HG02610 (cell line): ENCODE measurements at regions not wholly inside any gene's neighbourhood (a gene's known extent, or its start where the extent isn't known, plus 50 kb on each side); places are given as distances from the start of the nearest gene placed in this dataset.
A peak's percentile ranks its signal among the peaks of the same experiment; 100 is the strongest.
"Not testable (repeated sequence)": the region's sequence is repeated elsewhere in the genome, so short reads cannot be mapped to it uniquely, and the experiment has no call there.

Experiments
- ATAC-seq: cut with Tn5 transposase; IDR thresholded peaks from one replicate; pipeline ENCODE4 v1.9.1; 2021; ENCODE audit warnings: mild to moderate bottlenecking, moderate library complexity; ENCODE audit not compliant: unreplicated experiment

DNA sequence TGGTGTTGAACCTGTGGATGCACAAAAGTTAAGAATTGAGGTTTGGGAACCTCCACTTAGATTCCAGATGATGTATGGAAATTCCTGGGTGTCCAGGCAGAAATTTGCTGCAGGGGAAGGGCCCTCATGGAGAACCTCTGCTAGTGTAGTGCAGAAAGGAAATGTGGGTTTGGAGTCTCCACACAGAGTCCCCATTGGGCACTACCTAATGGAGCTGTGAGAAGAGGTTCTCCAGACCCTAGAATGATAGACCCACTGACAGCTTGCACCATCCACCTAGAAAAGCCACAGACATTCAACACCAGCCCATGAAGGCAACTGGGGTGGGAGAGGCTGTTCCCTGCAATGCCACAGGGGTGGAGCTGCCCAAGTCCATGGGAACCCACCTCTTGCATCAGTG lies 1032.8 kb upstream of the EPHA6 start:
- no peak for ATAC-seq

DNA sequence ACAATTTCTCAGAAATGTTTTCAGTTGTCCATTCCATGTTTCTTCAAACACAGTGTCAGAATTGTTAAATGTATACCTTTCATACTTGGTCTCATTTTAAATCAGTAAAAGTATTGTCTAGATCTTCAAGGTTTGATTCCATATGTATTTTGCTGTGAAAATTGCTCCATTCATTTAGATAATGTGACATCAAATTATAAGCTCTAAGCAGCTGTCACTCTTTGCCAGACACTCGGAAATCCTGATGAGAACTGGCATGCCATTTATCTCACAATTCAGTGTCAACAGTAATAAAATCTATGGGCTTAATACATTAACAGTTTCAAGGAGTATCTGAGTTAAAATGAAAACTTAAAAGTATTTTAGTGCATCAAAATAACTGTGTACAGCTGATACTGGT lies 1025.3 kb upstream of the EPHA6 start:
- no peak for ATAC-seq

DNA sequence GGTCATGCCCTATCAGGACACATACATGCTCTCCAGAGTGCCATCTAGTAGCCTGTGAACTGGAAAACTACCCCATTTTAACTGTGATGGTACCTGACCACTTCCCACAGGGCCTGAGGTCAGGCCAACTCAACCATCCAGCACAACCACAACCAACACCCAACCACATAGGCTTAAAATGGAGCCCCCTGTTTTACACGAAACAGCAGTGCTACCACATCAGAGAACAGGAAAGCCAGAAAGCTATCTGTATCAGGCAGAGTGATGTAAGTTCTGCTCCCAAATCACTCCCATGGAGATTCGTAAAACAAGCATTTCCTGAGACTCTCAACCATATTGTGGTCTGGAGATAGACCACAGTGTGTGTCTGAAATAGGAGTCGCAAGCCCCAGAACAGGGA lies 1017.3 kb upstream of the EPHA6 start:
- peak; percentile 44 for ATAC-seq

DNA sequence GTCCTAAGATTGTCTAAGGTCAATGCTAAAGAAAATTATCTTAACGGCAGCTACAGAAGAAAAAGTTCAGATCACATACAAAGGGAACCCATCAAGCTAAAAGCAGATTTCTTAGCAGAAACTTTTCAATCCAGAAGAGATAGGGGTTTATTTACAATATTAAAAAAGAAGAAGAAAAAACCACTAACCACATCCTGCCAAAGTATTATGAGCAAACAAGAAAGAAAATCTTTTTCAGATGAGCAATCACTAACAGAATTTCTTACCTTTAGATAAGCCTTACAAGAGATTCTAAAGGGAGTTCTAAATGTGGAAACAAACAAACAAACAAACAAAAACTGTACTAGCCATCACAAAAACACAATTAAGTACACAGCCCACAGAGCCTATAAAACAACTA lies 1015.8 kb upstream of the EPHA6 start:
- no peak for ATAC-seq

DNA sequence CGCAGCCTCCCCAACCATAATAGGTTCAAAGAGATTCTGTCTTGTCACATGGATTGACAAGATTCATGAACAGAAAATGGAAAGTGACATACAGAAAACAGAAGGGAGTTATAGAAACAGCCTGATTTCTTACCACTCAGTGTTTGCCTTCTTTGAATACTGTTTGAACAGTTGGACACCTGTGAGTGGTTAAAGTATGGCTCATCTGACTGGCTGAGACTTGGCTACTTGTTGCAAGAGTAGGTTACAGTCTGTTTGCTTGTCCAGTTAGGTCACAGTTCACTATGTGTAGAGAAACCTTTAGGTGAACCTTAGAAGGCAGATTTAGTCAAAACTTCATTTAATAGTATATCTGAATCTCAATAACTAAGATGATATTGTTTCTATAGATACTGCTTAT lies 1003.9 kb upstream of the EPHA6 start:
- no peak for ATAC-seq

DNA sequence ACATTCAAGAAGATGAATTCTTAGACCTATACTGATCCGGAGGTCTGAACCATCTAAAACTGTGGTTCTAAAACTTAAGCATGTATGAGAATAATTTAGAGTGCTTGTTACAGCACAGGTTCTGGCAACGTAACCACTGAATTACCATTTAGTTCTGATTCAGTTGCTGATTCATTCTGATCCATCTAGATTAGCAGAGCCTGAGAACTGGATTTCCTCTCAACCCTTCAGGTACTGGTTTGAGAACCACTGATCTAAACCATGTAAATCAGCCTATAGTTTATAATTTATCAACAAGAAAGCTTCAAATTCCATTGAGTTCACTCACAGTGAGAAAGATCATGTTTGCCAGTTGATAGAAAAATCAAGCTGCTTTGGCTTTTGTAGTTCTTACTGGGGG lies 1001.1 kb upstream of the EPHA6 start:
- ATAC-seq: no peak

DNA sequence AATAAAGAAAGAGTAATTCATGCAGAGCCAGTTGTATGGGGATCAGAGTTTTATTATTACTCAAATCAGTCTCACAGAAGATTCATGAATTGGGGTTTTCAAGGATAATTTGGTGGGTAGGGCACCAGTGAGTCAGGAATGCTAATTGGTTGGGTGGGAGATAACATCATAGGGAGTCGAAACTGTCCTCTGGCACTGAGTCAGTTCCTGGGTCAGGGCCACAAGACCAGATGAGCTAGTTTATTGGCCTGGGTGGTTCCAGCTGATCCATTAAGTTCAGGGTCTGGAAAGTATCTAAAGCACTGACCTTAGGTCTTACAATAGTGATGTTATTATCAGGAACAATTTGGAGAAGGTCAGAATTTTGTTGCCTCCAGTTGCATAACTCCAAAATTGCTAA lies 998.6 kb upstream of the EPHA6 start:
- no peak for ATAC-seq

DNA sequence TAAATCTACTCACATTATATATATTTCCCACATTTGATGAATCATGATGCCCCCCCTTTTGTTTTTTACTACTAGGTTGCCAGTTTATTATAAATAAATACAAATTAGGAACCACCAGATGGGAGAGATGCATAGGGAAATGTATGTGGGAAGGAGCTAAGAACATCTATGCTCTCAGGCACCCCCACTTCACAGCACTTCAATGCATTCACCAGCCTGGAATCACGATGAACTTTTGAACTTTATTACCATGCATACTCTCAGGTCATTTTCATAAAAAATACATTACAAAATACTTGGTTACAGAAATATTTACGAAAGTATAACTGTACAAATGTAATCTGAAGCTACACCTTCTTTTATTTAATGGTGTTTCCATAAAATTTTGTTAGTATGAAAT lies 988.0 kb upstream of the EPHA6 start:
- ATAC-seq: no peak

DNA sequence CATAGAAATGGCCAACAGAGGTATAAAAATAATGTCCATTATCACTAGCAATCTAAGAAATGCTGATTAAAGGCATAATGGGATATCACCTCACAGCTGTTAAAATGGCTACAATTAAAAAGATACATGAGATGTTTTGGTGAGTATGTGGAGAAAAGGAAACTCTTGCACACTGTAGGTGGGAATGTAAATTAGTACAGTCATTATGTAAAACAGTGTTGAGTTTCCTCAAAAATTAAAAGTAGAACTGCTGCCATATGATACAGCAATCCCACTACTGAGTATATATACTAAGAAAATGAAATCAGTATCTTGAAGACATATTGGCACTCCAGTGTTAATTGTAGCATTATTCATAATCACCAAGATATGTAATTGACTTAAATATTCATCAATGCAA lies 982.2 kb upstream of the EPHA6 start:
- ATAC-seq: no peak

DNA sequence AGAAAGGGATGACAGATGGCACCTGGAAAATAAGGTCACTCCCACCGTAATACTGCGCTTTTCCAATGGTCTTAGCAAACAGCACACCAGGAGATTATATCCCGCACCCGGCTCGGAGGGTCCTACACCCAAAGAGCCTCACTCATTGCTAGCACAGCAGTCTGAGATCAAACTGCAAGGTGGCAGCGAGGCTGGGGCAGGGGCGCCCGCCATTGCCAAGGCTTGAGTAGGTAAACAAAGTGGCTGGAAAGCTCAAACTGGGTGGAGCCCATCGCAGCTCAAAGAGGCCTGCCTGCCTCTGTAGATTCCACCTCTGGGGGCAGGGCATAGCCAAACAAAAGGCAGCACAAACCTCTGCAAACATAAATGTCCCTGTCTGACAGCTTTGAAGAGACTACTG lies 953.8 kb upstream of the EPHA6 start:
- ATAC-seq: not testable (repeated sequence)

DNA sequence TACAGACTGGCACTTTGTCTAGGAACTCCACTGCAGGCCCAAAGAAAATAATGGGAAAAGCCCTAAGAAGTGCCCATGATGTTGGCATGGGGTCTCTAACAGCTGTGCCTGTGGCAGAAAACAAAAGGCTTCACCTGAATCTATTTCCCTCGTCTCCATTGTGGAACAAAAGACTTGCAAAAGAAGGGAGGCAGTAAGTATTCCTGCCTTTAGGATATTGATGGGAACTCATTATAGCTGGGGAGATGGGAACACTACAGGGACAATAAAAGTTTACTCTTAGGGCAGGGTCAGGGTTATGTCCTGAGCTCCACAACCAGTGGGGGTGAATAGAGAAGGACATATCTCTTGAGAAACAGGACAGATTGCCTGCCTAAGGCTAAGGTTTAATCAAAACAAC lies 930.6 kb upstream of the EPHA6 start:
- ATAC-seq: no peak

DNA sequence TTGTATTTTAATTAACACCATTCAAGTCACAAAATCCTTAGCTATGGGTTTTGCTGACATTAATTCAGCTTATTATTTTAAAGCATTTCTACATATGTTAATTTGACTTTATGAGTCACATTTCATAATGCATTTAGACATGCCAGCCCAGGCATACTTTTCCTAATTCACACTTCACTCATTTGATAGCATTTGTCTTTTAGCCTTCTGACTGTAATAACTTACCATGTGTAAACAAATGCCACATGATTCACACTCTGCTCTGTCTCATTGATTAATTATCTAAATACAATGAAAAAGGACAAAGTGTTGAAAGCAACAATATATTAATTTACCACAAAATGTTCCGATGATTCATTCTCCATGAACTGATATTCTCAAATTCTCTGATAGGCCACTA lies 927.8 kb upstream of the EPHA6 start:
- ATAC-seq: no peak

DNA sequence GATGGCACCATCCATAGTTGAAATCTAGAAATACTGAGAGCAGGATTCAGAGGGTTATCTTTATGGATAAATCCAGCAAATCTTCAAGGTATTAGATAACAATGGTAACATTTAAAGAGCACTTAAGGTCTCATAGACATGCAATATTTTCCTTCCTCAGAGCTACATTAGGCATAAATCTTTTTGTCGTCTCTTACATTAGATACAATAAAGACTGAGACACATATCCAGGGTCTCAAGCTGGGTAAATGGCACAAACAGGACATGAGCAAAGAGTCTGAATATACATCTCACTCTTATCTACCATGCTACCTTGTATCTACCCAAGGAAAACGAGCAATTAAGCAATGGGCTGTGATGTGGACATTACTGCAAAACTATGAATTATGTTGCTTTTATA lies 927.3 kb upstream of the EPHA6 start:
- ATAC-seq: no peak

DNA sequence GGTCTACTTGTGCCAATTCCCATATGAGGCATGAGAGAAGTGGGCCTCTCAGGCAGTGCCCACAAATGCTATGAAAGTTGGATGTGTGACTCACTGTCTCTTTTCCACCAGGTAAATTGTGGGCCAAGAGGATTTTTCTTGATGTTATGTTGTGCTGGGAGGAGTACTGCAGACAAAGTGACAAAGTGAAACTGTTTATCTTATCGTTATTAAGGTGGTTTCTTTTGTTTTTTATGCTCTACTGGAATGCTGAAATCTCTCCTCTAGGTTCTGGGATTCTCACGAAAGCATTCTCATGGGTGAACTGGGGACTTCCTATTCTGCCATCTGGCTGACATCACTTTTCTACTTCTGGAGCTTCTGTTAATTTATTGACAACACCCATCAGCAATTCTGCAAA lies 919.6 kb upstream of the EPHA6 start:
- ATAC-seq: no peak

DNA sequence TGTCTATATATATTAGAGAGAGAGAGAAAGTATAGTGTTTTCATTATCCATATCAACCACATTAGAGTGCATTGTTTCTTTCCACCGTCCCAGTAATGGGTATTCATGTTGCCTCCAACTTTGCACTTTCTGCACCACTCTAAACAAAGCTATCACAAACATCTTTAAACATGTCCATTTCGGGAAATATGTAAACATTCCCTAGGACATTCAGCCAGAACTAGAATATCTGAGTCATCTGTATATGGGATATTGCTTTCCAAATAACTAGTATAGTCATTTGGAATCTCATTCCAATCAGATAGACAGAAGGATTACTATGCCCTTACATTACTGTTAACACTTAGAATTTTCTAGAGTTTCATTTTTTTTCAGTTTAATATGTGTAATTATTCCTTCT lies 914.9 kb upstream of the EPHA6 start:
- ATAC-seq: no peak

DNA sequence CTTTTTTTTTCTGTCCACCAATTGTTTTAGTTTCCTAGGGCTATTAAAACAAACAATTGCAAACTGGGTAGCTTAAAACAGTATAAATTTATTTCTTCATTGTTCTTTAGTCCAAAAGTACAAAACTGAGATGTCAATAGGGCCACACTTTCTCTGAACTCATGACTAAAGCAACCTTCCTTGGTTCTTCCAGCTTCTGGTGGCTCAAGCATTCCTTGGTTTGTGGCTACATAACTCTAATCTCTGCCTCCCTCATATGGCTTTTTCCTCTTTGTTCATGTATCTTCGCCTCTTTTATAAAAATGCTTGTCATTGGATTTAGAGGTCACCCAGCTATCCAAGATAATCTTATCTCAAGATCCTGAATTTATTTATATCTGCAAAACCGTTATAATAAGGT lies 914.5 kb upstream of the EPHA6 start:
- no peak for ATAC-seq

DNA sequence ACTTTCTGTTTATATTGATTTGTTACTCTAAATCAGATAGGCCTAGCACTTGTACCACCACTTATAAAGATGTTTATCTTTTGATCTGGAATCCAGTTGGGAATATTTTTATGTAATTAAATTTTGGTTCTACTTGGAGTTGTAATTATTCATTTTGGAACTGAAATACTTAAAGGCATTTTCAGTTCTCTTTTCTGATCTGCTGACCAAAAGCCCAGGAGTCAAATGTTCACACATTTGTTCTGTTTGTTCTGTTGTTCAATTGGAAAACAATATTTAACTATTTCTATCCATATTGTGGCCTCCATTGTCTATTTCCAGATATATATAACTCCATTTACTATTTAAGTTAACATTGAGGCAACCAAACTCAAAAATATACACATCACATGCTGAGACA lies 912.4 kb upstream of the EPHA6 start:
- no peak for ATAC-seq

DNA sequence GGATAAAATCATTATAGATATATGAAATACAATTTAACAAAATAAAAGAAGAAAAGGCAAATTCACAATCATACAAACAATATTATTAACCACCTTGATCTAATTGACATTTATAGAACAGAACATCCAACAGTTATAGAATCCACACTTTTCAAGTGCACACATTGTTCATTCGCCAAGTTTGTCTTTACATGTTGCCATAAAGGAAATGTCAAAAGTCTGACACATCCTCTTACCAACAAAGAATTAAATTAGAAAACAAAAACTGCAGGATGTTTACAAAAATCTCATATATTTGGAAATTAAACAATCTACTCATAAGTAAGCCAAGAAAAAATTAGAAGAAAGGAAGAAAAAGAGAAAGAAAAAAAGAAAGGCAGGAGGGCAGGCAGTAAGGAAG lies 909.2 kb upstream of the EPHA6 start:
- ATAC-seq: no peak

DNA sequence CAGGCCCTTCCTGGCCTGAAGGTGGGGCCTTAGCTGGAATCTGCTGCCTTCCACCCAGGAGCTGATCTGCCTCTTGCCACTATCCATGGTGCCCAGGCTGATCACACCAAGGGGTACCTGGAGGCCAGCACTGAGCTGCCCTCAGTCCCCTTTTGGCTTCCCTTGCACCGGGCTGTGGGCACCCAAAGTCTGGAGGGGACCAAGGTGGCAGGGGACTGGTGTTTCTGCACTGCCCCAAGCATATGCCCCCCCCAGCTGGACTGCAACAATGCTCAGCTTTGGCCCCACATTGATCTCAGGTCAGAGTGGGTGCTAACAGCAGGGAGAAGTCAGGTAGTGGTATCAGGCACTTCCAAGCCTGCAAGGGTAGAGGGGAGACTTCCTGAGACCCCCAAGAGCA lies 902.6 kb upstream of the EPHA6 start:
- ATAC-seq: no peak

DNA sequence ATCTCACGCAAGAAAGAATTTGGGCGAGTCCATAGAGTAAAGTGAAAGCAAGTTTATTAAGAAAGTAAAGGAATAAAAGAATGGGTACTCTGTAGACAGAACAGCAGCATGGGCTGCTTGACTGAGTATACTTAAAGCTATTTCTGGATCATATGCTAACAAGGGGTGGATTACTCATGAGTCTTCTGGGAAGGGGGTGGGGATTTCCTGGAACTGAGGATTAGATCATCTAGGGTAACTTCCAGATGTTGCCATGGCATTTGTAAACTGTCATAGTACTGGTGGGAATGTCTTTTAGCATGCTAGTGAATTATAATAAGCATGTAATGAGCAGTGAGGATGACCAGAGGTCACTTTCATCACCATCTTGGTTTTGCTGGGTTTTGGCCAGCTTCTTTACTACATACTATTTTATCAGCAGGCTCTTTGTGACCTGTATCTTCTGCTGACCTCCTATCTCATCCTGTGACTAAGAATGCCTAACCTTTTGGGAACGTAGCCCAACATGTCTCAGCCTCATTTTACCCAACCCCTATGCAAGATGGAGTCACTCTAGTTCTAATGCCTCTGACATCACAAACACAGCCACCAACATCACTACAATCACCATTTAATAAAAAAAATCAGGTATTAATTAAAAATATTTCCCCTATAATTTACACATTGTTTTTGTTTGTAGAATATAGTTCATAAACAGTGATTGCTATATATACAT lies 890.7 kb upstream of the EPHA6 start:
- no peak for ATAC-seq

DNA sequence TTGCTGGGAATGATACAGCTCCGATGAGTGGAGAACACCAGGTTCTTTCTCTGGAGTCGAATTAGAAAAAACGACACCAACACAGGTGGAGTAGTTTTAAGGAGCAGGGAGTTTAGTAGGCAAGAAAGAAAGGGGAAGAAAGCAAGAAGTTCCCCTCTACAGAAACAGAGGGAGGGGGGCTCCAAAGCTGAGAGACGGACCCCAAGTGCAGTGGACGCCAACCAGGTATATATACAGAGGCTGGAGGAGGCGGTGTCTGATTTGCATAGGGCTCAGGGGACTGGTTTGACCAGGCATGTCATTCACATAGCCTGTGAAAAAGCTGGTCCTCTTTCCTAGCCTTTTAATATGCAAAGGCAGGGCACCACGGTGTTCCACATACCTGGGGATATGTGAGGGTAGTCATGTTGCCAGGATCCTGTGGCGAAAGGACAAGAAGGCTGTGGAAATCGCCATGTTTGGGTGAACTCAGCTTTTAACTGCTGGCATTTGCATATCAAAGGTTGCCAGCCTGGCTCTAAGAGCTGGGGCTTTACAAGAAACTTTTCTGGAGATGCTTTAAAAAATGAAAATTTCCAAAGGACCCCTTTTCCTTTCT lies 887.4 kb upstream of the EPHA6 start:
- ATAC-seq: no peak

DNA sequence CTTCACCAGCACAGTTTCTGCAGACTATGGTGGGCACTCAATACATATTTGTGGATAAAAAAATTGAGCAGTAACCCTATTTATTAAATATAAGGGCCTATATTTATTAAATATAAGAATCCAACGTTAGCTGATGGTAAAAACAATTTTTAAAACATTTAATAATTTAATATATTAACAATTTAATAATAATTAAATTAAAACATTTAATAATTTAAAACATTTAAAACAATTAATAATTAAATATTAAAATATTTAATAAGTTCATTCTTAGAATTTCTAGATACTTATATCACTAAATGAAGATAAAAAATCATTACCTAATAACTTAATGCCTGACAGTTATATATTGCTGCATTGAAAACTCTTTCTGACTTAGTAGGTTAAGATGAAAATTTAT lies 880.2 kb upstream of the EPHA6 start:
- ATAC-seq: no peak

DNA sequence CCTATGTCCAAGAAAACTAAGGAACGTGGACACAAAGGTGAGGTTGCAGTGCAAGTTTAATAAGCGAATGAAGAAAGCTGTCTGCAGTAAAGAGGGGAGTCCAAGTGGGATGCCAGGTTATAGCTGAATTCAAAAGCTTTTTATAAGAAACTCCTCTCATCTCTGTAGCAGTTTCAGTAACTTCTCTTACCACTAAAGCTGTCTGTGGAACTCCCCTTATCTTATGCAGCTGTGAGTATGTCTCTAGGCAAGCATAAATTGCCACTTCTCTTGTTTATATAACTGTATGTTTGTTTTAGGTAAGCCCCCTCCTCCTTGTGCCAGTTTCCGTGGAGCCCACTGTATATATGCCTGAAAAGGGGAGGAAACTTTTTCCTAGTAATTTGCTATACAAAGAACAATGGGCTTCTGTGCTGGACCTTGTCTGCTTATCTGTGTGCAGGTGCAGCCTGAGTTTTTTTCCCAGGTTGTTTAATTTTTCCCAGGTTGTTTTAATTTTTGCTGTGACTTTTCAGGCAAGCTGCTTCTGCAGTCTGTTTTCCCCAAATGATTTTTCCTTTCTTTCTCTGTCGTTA lies 875.1 kb upstream of the EPHA6 start:
- no peak for ATAC-seq
